Stomach smooth muscle (tissue), 2 donors: ENCODE measurements at regions not wholly inside any gene's neighbourhood (a gene's known extent, or its start where the extent isn't known, plus 50 kb on each side); places are given as distances from the start of the nearest gene placed in this dataset.

ENCODE experiments used
- H3K27ac ChIP-seq: one replicate; pipeline ENCODE4 v1.7.0; 2013; ENCODE audit warnings: mild to moderate bottlenecking, low read length, inconsistent platforms
- H3K27me3 ChIP-seq, 2 donors: one replicate each; pipeline ENCODE4 v1.7.0; 2013; ENCODE audit warnings: low read length in 2 of 2; ENCODE audit not compliant: insufficient read depth in 2 of 2, control insufficient read depth in 1 of 2
- H3K36me3 ChIP-seq, 2 donors: one replicate each; pipeline ENCODE4 v1.7.0; 2013; ENCODE audit warnings: low read length in 2 of 2; ENCODE audit not compliant: control insufficient read depth in 2 of 2, insufficient read depth in 2 of 2
- H3K4me1 ChIP-seq: one replicate; pipeline ENCODE4 v1.7.0; 2013; ENCODE audit warnings: low read length; ENCODE audit not compliant: control insufficient read depth, insufficient read depth
- H3K4me3 ChIP-seq, 2 donors: one replicate each; pipeline ENCODE4 v1.7.0; 2013; ENCODE audit warnings: low read length in 2 of 2
- H3K9ac ChIP-seq, 2 donors: one replicate each; pipeline ENCODE4 v1.7.0; 2013; ENCODE audit warnings: low read length in 2 of 2, mild to moderate bottlenecking in 1 of 2
- H3K9me3 ChIP-seq, 2 donors: one replicate each; pipeline ENCODE4 v1.7.0; 2013; ENCODE audit warnings: low read length in 2 of 2; ENCODE audit not compliant: control insufficient read depth in 2 of 2
- donor health status: healthy.
- donor health status: Pancreatic carcinoma.

GRCh38 chr18:25469489-25469888, 117.5 kb upstream of the ZNF521 start:
- no peaks in the 10 kb centered on the region for H3K4me1 ChIP-seq

GRCh38 chr18:25467226-25467987, 115.4 kb upstream of the ZNF521 start:
- no peaks in the 10 kb centered on the region for H3K4me1 ChIP-seq
- no peak overlapping the region for H3K9ac ChIP-seq
- H3K27ac ChIP-seq = no peak overlapping the region
- no peaks in the 10 kb centered on the region for H3K36me3 ChIP-seq
- no peaks in the 10 kb centered on the region for H3K9me3 ChIP-seq
- H3K27me3 ChIP-seq = no peaks in the 10 kb centered on the region
- no peak overlapping the region for H3K4me3 ChIP-seq

More at GRCh38 chr18:25469489-25469888, 117.5 kb upstream of the ZNF521 start:
- no peaks in the 10 kb centered on the region for H3K27me3 ChIP-seq
- no peak overlapping the region for H3K9ac ChIP-seq
- H3K9me3 ChIP-seq = no peaks in the 10 kb centered on the region
- H3K27ac ChIP-seq = no peak overlapping the region
- H3K4me3 ChIP-seq = no peak overlapping the region
- no peaks in the 10 kb centered on the region for H3K36me3 ChIP-seq

- no peak overlapping the region for H3K27ac ChIP-seq
Observed at GRCh38 chr18:25465152-25465732, 113.3 kb upstream of the ZNF521 start.

GRCh38 chr18:25464227-25464626, 112.3 kb upstream of the ZNF521 start:
- Histone ChIP-seq H3K9ac (no peak overlapping the region), H3K4me3 (no peak overlapping the region), H3K27me3 (peaks cover 0 to 1% of the 10 kb centered on the region in 2 donors), H3K9me3 (no peaks in the 10 kb centered on the region), H3K36me3 (no peaks in the 10 kb centered on the region), H3K4me1 (no peaks in the 10 kb centered on the region), H3K27ac (no peak overlapping the region)

More at GRCh38 chr18:25465152-25465732, 113.3 kb upstream of the ZNF521 start:
- no peak overlapping the region for H3K4me3 ChIP-seq
- H3K4me1 ChIP-seq = no peaks in the 10 kb centered on the region
- no peaks in the 10 kb centered on the region for H3K36me3 ChIP-seq
- no peak overlapping the region for H3K9ac ChIP-seq
- no peaks in the 10 kb centered on the region for H3K27me3 ChIP-seq
- no peaks in the 10 kb centered on the region for H3K9me3 ChIP-seq

- Histone ChIP-seq H3K36me3 (no peaks in the 10 kb centered on the region), H3K4me3 (no peak overlapping the region), H3K27ac (no peak overlapping the region), H3K4me1 (no peaks in the 10 kb centered on the region), H3K27me3 (peaks cover 0 to 2% of the 10 kb centered on the region in 2 donors), H3K9me3 (no peaks in the 10 kb centered on the region), H3K9ac (no peak overlapping the region)
Observed at GRCh38 chr18:25463726-25464125, 111.8 kb upstream of the ZNF521 start.

- Histone ChIP-seq H3K27ac (no peak overlapping the region), H3K9ac (no peak overlapping the region), H3K36me3 (no peaks in the 10 kb centered on the region), H3K9me3 (no peaks in the 10 kb centered on the region), H3K4me1 (no peaks in the 10 kb centered on the region), H3K4me3 (no peak overlapping the region), H3K27me3 (peaks cover 0 to 2% of the 10 kb centered on the region in 2 donors)
Observed at GRCh38 chr18:25459814-25460213, 107.8 kb upstream of the ZNF521 start.

GRCh38 chr18:25457601-25458000, 105.6 kb upstream of the ZNF521 start:
- H3K9ac ChIP-seq = no peak overlapping the region
- H3K36me3 ChIP-seq = no peaks in the 10 kb centered on the region
- no peaks in the 10 kb centered on the region for H3K4me1 ChIP-seq
- peaks cover 0 to 2% of the 10 kb centered on the region in 2 donors for H3K27me3 ChIP-seq
- no peak overlapping the region for H3K4me3 ChIP-seq
- H3K9me3 ChIP-seq = no peaks in the 10 kb centered on the region
- H3K27ac ChIP-seq = no peak overlapping the region

- Histone ChIP-seq H3K27me3 (peaks cover 0 to 2% of the 10 kb centered on the region in 2 donors), H3K27ac (no peak overlapping the region), H3K36me3 (no peaks in the 10 kb centered on the region), H3K4me1 (no peaks in the 10 kb centered on the region), H3K4me3 (no peak overlapping the region), H3K9ac (no peak overlapping the region), H3K9me3 (no peaks in the 10 kb centered on the region)
Observed at GRCh38 chr18:25457126-25457525, 105.2 kb upstream of the ZNF521 start.

GRCh38 chr18:25456334-25457010, 104.5 kb upstream of the ZNF521 start:
- Histone ChIP-seq H3K27me3 (peaks cover 0 to 2% of the 10 kb centered on the region in 2 donors), H3K36me3 (no peaks in the 10 kb centered on the region), H3K4me1 (no peaks in the 10 kb centered on the region), H3K9ac (no peak overlapping the region), H3K27ac (no peak overlapping the region), H3K9me3 (no peaks in the 10 kb centered on the region), H3K4me3 (no peak overlapping the region)

GRCh38 chr18:25455646-25456045, 103.7 kb upstream of the ZNF521 start:
- Histone ChIP-seq H3K27me3 (peaks cover 0 to 2% of the 10 kb centered on the region in 2 donors), H3K4me3 (no peak overlapping the region), H3K4me1 (no peaks in the 10 kb centered on the region), H3K9ac (no peak overlapping the region), H3K27ac (no peak overlapping the region), H3K9me3 (peaks cover 5 to 6% of the 10 kb centered on the region in 2 donors), H3K36me3 (no peaks in the 10 kb centered on the region)
